ENCODE measurements at regions not wholly inside any gene's neighbourhood (a gene's known extent, or its start where the extent isn't known, plus 50 kb on each side); places are given as distances from the start of the nearest gene placed in this dataset.

- no peak for TF ChIP-seq CTCF (tag by site-specific recombination; IDR thresholded peaks at IDR 0.05)
- TF ChIP-seq ZNF280C (tag by site-specific recombination; IDR thresholded peaks at IDR 0.05) = no peak
- TF ChIP-seq ZBTB20 (tag by site-specific recombination; IDR thresholded peaks at IDR 0.05) = no peak
- TF ChIP-seq AEBP2 (tag by site-specific recombination; IDR thresholded peaks at IDR 0.05; ENCODE audit: borderline replicate concordance) = no peak
- no peak for TF ChIP-seq ZNF830 (tag by site-specific recombination; IDR thresholded peaks at IDR 0.05; ENCODE audit: low read depth)
- TF ChIP-seq SP2 (tag by site-specific recombination; IDR thresholded peaks at IDR 0.05) = no peak
Observed at GRCh38 chr16:54806881-54807360, 123.7 kb upstream of the IRX5 start.
